GM23338 (cell line): ENCODE measurements at regions not wholly inside any gene's neighbourhood (a gene's known extent, or its start where the extent isn't known, plus 50 kb on each side); places are given as distances from the start of the nearest gene placed in this dataset.
"Not testable (repeated sequence)": the region's sequence is repeated elsewhere in the genome, so short reads cannot be mapped to it uniquely, and the experiment has no call there.

ENCODE experiments used
- ATAC-seq: fragments of 200-7000 bp; cut with Tn5 transposase; 3 replicates; pipeline ENCODE4 v1.9.1; 2020
- DNase-seq: peaks from one replicate; pipeline ENCODE4 v3.0.0-alpha.2; 2015; ENCODE audit warnings: low spot score
- H2AFZ ChIP-seq: fragments of 200-600 bp; sonication (generic); 2 replicates; pipeline ENCODE4 v1.8.0; 2016; ENCODE audit warnings: antibody characterized with exemption, mild to moderate bottlenecking, moderate library complexity
- H3F3A ChIP-seq: fragments of 200-600 bp; sonication (generic); replicated peaks from 2 replicates; pipeline ENCODE4 v1.8.0; 2017; ENCODE audit warnings: antibody characterized with exemption, mixed run types, low read depth
- H3K27ac ChIP-seq: fragments of 200-600 bp; sonication (generic); 2 replicates; pipeline ENCODE4 v1.6.1; 2016; ENCODE audit warnings: low read depth
- H3K27me3 ChIP-seq: fragments of 200-600 bp; sonication (generic); 2 replicates; pipeline ENCODE4 v1.8.0; 2016; ENCODE audit warnings: mild to moderate bottlenecking, mixed run types, moderate library complexity; ENCODE audit not compliant: insufficient read depth
- H3K36me3 ChIP-seq: fragments of 200-600 bp; sonication (generic); 2 replicates; pipeline ENCODE4 v1.8.0; 2016; ENCODE audit warnings: mild to moderate bottlenecking; ENCODE audit not compliant: insufficient read depth
- H3K4me1 ChIP-seq: fragments of 200-600 bp; sonication (generic); 2 replicates; pipeline ENCODE4 v1.8.0; 2016; ENCODE audit warnings: mild to moderate bottlenecking, moderate library complexity; ENCODE audit not compliant: insufficient read depth
- H3K4me2 ChIP-seq: fragments of 200-600 bp; sonication (generic); 2 replicates; pipeline ENCODE4 v1.7.1; 2017; ENCODE audit warnings: mixed run types
- H3K4me3 ChIP-seq: fragments of 200-600 bp; sonication (generic); 2 replicates; pipeline ENCODE4 v1.6.1; 2016; ENCODE audit warnings: mixed run types
- H3K79me2 ChIP-seq: fragments of 200-600 bp; sonication (generic); replicated peaks from 2 replicates; pipeline ENCODE4 v1.8.0; 2017; ENCODE audit warnings: mild to moderate bottlenecking; ENCODE audit not compliant: insufficient read depth
- H3K9me2 ChIP-seq: fragments of 200-600 bp; sonication (generic); 2 replicates; pipeline ENCODE4 v1.8.0; 2017; ENCODE audit not compliant: insufficient read depth
- H4K20me1 ChIP-seq: fragments of 200-600 bp; sonication (generic); replicated peaks from 2 replicates; pipeline ENCODE4 v1.8.0; 2017; ENCODE audit warnings: mild to moderate bottlenecking; ENCODE audit not compliant: insufficient read depth
- H3K27ac Mint-ChIP-seq: 2 replicates; pipeline ENCODE4 v1.8.0; 2020; ENCODE audit warnings: inconsistent platforms, mild to moderate bottlenecking, moderate library complexity, mixed read lengths
- H3K27me3 Mint-ChIP-seq: 3 replicates; pipeline ENCODE4 v1.8.0; 2022; ENCODE audit warnings: low read depth, mild to moderate bottlenecking, moderate library complexity, mixed read lengths, inconsistent platforms; ENCODE audit not compliant: insufficient read depth, poor library complexity
- H3K36me3 Mint-ChIP-seq: 3 replicates; pipeline ENCODE4 v1.8.0; 2021; ENCODE audit warnings: low read depth, mild to moderate bottlenecking, inconsistent platforms, moderate library complexity, mixed read lengths
- H3K4me1 Mint-ChIP-seq: 3 replicates; pipeline ENCODE4 v1.8.0; 2020; ENCODE audit warnings: mild to moderate bottlenecking, inconsistent platforms, mixed read lengths
- H3K4me3 Mint-ChIP-seq: 3 replicates; pipeline ENCODE4 v1.8.0; 2021; ENCODE audit warnings: moderate library complexity, mild to moderate bottlenecking, inconsistent platforms, mixed read lengths
- H3K9me3 Mint-ChIP-seq: 3 replicates; pipeline ENCODE4 v1.8.0; 2020; ENCODE audit warnings: moderate library complexity, mild to moderate bottlenecking, inconsistent platforms, mixed read lengths
- EZH2 ChIP-seq: fragments of 200-600 bp; sonication (generic); IDR thresholded peaks from one replicate; pipeline ENCODE4 v1.8.0; 2017; ENCODE audit warnings: antibody characterized with exemption, mild to moderate bottlenecking, low read depth; ENCODE audit not compliant: unreplicated experiment
- TF ChIP-seq, protein P1 (sequence below): fragments of 250-450 bp; sonication (Bioruptor Pico); IDR thresholded peaks from 2 replicates; pipeline ENCODE4 v1.5.0; 2020; ENCODE audit warnings: mild to moderate bottlenecking, moderate library complexity

GRCh38 chr6:18039481-18039880, 52.0 kb upstream of the KIF13A start (continued):
- TF ChIP-seq, protein P1, sequence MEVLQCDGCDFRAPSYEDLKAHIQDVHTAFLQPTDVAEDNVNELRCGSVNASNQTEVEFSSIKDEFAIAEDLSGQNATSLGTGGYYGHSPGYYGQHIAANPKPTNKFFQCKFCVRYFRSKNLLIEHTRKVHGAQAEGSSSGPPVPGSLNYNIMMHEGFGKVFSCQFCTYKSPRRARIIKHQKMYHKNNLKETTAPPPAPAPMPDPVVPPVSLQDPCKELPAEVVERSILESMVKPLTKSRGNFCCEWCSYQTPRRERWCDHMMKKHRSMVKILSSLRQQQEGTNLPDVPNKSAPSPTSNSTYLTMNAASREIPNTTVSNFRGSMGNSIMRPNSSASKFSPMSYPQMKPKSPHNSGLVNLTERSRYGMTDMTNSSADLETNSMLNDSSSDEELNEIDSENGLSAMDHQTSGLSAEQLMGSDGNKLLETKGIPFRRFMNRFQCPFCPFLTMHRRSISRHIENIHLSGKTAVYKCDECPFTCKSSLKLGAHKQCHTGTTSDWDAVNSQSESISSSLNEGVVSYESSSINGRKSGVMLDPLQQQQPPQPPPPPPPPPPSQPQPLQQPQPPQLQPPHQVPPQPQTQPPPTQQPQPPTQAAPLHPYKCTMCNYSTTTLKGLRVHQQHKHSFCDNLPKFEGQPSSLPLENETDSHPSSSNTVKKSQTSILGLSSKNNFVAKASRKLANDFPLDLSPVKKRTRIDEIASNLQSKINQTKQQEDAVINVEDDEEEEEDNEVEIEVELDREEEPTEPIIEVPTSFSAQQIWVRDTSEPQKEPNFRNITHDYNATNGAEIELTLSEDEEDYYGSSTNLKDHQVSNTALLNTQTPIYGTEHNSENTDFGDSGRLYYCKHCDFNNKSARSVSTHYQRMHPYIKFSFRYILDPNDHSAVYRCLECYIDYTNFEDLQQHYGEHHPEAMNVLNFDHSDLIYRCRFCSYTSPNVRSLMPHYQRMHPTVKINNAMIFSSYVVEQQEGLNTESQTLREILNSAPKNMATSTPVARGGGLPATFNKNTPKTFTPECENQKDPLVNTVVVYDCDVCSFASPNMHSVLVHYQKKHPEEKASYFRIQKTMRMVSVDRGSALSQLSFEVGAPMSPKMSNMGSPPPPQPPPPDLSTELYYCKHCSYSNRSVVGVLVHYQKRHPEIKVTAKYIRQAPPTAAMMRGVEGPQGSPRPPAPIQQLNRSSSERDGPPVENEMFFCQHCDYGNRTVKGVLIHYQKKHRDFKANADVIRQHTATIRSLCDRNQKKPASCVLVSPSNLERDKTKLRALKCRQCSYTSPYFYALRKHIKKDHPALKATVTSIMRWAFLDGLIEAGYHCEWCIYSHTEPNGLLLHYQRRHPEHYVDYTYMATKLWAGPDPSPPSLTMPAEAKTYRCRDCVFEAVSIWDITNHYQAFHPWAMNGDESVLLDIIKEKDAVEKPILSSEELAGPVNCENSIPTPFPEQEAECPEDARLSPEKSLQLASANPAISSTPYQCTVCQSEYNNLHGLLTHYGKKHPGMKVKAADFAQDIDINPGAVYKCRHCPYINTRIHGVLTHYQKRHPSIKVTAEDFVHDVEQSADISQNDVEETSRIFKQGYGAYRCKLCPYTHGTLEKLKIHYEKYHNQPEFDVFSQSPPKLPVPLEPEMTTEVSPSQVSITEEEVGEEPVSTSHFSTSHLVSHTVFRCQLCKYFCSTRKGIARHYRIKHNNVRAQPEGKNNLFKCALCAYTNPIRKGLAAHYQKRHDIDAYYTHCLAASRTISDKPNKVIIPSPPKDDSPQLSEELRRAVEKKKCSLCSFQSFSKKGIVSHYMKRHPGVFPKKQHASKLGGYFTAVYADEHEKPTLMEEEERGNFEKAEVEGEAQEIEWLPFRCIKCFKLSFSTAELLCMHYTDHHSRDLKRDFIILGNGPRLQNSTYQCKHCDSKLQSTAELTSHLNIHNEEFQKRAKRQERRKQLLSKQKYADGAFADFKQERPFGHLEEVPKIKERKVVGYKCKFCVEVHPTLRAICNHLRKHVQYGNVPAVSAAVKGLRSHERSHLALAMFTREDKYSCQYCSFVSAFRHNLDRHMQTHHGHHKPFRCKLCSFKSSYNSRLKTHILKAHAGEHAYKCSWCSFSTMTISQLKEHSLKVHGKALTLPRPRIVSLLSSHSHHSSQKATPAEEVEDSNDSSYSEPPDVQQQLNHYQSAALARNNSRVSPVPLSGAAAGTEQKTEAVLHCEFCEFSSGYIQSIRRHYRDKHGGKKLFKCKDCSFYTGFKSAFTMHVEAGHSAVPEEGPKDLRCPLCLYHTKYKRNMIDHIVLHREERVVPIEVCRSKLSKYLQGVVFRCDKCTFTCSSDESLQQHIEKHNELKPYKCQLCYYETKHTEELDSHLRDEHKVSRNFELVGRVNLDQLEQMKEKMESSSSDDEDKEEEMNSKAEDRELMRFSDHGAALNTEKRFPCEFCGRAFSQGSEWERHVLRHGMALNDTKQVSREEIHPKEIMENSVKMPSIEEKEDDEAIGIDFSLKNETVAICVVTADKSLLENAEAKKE (CRISPR knock-in tag), result no peak
- no peak for TF ChIP-seq EZH2

- not testable (repeated sequence) for H3K36me3 Mint-ChIP-seq, H3K9me3 Mint-ChIP-seq, H2AFZ ChIP-seq, H3K27me3 Mint-ChIP-seq, H3K79me2 ChIP-seq, H3K4me3 Mint-ChIP-seq, H3F3A ChIP-seq, H3K27ac Mint-ChIP-seq, H3K27me3 ChIP-seq, H3K9me2 ChIP-seq, ATAC-seq, DNase-seq, H3K4me2 ChIP-seq, H4K20me1 ChIP-seq, H3K4me3 ChIP-seq, H3K36me3 ChIP-seq, H3K4me1 ChIP-seq, H3K27ac ChIP-seq
- peaks cover 12% of the 10 kb centered on the region for H3K4me1 Mint-ChIP-seq
Observed at GRCh38 chr6:18038235-18038634, 50.8 kb upstream of the KIF13A start.
